SIG-M5 treated with dmso at 0.1 percent for 504 hours (cell line): ENCODE measurements at regions not wholly inside any gene's neighbourhood (a gene's known extent, or its start where the extent isn't known, plus 50 kb on each side); places are given as distances from the start of the nearest gene placed in this dataset.
"Not testable (repeated sequence)": the region's sequence is repeated elsewhere in the genome, so short reads cannot be mapped to it uniquely, and the experiment has no call there.

Source experiments
- DNase-seq: peaks from one replicate; lab custom pipeline; 2025; ENCODE audit not compliant: unreplicated experiment; lab: John Stamatoyannopoulos, UW

DNA sequence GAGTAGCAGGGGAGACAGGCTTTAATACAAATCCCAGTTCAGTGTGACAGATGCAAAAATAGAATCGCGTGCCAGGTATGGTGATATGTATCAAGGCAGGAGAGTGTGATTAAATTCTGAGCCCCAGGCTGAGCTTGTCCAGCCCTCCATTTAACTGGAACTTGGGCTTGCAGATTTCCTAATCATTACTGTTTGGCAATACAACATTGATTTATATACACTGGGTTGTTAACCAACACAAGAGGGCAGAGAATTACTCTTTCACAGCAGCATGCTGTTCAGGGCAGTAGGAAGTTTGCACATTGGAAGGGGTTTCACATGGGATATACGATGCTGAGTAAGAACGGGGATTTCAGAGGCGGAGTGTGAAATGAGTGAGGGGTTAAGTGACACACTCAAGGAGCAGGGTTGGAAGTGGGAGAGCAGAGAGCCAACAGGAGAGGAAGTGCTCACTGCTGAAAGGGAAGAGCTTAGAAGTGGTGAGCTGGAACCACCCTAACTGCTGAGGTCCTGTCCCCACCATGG lies 70.8 kb upstream of the ATXN1 start:
- peak; percentile 23 for DNase-seq

DNA sequence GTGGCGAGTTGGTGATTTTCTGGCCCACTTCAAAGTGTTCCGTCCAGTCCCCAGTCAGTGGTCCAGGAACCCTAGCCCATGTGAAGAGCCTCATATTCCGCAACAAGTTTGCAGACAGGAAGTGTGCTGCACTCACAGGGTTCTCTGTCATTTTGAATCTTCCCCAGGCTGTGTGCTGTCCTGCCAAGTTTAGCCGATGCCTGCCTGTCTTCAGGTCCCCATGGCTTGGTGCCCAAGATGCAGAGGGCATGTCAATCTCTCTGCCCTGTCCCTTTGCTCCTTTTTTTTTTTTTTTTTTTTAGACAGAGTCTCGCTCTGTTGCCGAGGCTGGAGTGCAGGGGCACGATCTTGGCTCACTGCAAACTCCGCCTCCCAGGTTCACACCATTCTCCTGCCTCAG lies 69.9 kb upstream of the ATXN1 start:
- DNase-seq, result no peak

DNA sequence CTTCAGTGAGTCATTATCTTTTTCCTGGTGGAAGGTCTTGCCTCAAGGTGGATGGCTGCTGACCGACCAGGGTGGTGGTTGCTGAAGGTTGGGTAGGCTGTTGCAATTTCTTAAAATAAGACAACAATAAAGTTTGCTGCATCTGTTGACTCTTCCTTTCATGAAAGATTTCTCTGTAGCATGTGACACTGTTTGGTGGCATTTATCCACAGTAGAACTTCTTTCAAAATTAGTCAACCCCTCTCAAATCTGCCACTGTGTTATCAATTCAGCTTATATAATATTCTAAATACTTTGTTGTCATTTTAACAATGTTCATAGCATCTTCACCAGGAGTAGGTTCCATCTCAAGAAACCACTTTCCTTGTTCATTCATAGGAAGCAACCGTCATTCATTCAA lies 66.8 kb upstream of the ATXN1 start:
- DNase-seq, result no peak

DNA sequence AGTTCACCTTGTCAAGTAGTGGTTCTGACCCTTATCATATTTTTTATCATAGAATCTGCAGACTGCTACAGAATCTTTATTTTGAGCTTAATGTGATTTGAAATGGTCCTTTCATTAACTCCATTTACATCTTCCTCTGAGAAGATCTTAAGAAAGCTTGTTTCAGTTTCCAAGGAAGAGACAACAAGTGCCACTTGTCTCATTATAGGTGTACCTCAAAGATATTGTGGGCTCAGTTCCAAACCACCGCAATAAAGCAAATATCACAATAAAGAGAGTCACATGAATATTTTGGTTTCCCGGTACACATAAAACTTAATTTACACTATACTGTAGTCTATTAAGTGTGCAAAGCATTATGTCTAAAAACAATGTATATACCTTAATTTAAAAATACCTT lies 66.4 kb upstream of the ATXN1 start:
- no peak for DNase-seq

DNA sequence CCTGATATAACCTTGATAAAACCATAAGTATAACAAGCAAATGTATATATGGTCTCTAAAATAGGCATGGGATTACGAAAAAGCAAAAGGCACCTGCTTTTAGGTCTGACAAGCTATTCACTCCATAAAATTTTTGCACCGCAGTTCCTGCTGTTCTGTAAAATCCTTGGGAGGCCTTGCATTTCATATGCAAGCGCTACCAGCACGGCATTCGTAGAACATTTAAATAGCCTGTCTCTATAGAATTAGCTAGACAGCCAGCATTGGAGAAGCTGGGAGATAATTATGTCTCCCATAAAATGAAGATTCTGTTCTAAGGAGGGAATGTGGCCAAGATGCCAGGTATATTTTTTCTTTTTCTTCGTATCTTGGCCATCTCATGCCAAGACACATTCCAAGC lies 64.5 kb upstream of the ATXN1 start:
- no peak for DNase-seq

DNA sequence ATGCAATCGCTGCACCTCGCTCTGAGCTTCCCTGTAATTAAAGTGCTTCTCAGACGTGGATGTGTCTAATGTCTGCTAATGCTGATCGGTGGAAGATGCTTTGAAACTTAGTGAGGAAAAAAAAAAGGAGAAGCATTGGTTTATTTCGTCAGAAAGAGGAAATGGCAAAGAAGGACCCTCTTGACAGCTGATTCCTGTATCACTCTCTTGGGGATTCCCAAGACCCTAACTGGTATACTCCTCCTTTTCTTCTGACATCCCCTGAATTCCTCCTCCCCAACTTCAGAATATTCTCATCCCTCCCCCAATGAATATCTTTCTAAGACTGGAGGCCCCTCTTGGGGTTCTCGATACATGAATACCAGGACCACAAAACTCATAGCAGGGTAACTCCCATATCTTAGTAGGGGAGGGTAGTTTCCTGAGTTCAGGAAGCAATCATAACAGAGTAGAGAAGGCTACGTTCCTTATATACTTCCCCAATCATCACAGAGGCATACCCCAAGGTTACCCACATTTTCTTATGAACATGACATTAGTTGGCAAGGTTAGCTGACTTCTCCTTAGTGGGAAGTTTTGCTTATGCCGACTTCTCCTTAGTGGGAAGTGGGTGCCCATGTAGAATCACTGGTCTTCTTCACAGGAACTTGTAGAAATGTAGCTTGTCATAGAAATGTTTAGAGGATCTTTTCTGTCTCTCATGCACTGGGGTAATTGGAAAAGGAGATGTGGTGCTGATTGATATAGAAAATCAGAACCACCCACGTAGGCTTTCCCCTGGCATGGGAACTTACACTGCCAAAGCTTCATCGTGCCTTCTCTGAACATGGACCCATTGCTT lies 63.8 kb upstream of the ATXN1 start:
- DNase-seq, result peak; percentile 44

DNA sequence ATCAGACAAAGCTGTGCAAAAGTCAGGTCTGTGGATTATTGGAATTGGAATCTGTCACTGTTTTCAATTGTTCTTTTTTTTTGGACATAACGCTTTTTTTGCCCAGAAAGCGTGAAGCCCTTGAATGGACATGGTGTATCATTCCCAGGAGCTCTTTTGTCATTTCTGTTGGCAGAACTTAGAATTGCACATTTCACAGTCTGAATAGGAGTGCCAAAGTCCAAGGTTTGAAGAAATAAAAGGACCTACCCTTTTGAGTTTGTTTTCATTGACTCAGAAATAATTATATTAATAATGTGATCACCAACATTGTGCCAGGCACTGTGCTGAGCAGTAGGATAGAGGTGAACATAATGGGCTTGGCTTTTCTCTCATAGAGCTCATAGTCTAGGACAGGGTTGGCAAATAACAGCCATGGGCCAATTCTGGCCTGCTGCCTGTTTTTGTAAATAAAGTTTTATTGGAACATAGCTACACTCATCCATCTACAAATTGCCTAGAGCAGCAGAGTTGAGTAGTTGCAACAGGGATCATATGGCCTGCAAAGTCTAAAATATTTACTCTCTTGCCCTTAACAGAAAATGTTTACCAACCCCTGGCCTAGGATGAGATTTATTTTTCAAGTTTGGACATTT lies 62.6 kb upstream of the ATXN1 start:
- no peak for DNase-seq

DNA sequence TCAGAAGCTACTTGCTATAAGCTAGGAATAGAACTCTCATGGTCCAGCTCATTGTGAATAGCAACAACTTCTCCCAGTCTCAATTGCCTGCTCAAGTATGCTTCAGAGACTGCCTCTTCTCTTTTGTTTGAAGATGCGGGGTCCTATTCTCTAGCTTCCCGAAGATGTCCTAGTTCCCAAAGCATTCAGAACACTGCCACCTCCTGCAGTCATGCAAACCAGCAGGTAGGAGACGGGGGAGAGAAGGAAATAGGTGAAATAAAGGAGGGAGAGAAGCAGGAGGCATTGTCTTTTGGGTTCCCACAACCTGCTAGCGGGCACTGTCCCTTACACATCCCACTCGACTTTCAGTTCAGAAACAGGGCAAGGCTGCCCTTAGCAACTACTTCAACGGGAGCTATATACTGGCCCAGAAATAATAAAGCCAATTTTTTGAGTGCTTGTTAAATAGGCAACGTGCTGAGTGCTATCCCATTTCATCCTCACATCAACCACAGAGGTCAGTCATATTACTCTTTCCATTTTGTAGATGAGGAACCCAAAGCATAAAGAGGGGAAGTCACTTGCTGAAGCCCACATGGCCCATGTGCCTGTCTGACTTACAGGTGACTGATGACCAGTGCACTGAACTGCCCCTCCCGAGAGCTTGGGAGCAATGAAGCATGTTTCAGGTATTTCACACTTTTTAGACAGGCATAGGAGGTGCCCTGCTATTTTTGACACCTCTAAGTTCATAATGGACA lies 61.9 kb upstream of the ATXN1 start:
- DNase-seq, result no peak

DNA sequence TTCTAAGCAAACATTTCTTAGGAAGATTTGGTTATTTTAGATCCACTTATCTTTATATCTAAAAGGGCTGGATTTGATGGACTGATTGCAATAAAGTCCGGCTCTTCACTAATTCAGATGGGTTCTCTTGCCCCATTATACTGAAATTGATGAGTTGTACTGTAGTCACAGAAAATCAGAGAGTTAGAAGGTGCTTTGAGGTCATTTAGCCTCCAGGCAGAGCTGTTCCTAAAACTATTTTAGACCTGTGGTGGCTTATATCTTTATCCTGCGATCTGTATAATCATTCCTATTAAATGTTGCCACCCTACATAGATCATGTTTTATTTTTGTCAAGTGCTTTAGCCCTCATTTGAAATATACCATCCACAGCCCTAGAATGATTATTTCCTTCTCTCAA lies 61.3 kb upstream of the ATXN1 start:
- no peak for DNase-seq

DNA sequence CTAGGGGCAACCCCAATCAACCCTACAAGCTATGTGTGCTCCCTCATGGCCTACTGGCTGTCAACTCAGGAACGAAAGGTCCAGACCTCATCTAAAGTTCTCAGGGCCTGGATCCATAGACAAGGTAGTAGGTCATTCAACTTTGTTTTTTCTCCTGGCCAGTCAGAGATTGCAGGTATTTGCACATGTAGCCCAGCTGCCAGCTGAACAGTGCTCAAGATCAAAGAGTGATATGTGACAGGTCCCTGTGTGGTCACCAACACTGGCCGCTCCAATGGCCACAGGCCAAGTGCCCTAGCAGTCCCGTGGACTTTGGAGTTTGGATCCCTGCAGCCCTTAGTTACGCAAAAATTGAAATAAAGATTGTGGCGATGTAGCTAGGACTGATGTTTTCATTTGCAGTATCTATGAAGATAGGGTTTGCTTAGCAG lies 60.6 kb upstream of the ATXN1 start:
- no peak for DNase-seq

DNA sequence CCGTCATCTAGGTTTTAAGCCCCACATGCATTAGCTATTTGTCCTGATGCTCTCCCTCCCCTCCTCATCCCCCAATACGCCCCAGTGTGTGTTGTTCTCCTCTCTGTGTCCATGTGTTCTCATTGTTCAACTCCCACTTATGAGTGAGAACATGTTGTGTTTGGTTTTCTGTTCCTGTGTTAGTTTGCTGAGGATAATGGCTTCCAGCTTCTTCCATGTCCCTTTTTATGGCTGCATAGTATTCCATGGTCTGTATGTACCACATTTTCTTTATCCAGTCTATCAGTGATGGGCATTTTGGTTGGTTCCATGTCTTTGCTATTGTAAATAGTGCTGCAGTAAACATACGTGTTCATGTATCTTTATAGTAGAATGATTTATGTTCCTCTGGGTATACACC lies 59.0 kb upstream of the ATXN1 start:
- DNase-seq, result not testable (repeated sequence)

DNA sequence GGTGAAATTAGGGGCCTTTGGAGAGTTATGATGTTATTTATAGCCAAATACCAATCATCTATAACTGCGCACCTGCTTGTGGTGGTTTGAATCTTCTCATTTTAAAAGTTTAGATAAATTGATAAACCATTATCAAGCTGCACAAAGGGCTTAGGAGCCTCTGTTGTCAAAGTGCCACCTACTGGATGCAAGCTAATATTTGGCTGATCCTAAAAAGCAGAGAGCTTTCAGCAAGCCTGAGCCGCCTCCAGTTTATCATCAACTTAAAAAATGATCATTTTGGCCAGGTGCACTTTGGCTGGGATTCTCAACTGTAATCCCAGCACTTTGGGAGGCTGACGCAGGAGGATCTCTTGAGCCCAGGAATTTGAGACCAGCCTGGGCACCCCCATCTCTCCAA lies 58.5 kb upstream of the ATXN1 start:
- no peak for DNase-seq

DNA sequence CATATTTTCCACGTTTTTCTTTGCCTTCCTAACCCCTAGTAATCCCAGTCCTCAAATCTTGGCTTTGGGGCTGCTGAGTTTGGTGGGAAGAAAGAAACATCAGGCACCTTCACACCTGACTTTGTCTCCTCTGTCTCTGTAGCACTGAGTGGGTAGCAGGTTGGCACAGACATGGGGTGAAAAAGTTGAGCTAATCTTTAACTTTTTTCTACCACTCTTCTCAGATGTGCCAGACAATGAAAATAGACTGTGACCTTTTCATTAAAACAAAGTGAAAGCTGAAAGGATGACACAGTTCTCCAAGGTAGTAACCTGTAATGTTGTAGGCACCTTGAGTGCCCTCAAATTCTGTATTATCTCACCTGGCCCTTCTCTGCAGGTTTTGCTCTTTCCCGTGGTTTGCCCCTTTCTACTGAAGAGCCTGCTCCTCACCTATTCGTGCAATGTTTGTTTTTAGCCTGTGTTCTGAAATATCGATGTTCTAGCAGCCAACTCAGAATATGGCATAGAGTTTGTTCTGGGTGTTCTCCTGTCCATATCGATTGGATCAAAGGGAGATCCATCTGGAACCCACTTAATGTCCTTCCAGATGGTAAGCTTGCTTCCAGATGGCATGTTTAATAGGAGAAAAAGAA lies 57.8 kb upstream of the ATXN1 start:
- no peak for DNase-seq

DNA sequence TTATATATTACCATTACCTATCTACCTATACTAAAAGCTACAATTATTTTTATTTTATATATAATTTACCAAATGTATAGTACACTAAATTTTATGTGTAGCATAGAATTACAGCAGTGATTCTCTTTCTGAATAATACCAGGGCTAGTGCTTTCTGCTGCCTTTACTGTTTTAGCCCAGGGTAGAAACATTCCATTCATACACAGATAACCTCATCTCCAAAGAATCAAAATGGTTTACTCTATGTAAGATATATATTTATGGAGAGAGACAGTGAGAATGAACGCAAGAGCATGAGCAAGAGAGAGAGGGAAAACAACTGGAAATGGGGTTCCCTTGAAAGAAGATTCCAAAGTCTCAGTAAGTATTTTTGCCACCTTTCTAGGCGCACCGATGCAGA lies 56.3 kb upstream of the ATXN1 start:
- no peak for DNase-seq

DNA sequence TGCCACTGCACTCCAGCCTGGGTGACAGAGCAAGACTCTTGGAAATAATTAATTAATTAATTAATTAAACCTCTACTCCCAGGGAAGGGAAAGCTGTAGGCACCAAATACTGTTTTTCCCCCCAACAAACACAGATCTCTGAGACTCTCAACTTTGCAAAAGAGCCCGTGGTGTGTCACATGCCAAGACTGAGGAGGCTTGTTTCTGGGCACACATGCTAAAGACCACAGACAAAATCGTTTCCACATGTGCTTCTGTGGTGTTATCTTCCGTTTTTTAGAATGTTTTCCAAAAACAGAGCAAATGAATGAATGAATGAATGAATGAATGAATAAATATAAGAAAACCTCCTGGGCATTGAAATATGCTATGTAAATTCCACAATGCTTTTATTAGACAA lies 55.6 kb upstream of the ATXN1 start:
- no peak for DNase-seq

DNA sequence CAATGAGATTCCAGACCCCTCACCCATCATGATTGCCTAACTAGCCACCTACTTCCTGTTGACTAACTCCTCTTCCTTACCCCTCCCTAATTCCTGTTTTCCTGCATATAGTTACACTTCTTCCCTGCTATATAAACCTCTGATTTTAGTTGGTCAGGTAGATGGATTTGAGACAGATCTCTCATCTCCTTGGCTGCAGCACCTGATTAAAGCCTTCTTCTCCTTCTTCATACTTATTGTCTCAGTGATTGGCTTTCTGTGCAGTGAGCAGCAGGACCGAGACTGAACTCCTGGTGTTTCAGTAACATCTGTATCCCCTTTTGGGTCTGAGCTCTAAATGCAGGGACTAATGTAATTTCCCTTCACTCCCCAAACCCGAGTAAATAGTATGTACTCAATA lies 51.7 kb upstream of the ATXN1 start:
- DNase-seq, result no peak

DNA sequence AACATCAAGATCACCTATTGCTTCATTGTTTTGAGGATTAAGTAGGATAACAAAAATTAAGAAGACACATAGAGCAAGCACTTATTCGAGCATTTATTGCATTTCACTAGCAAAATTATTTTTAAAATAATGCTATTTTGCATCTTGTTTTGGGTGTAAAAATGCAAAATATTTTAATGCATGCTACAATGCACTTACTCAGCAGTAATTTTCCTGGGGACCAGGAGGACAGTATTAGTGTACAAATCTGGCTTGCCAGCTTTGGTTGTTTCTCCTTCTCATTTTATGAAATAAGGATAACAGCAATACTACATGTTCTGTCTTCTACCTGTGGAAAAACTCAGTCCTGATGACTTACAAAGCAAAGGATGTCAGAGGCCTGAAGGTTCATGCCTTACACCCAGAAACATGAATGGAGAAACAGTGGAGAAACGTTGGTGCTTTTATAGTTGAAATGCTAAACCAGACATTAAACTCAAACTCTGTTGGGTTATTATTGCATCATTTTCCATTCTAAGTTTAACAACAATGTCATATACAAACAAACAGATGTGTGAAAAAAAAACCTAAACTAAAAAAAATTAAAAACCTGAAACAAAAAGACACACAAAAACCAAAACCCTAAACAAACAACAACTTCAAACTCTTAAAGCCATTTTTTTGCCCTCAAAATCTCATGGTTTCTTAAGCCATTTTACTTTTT lies 50.2 kb upstream of the ATXN1 start:
- DNase-seq, result no peak
